HG02938 (cell line): ENCODE measurements at regions not wholly inside any gene's neighbourhood (a gene's known extent, or its start where the extent isn't known, plus 50 kb on each side); places are given as distances from the start of the nearest gene placed in this dataset.
"Not testable (repeated sequence)": the region's sequence is repeated elsewhere in the genome, so short reads cannot be mapped to it uniquely, and the experiment has no call there.

ENCODE experiments used
- ATAC-seq: cut with Tn5 transposase; IDR thresholded peaks from one replicate; pipeline ENCODE4 v1.9.1; 2021; ENCODE audit warnings: mild to moderate bottlenecking, moderate library complexity; ENCODE audit not compliant: unreplicated experiment

- no peak for ATAC-seq
Measured at GRCh38 chr15:66993874-66994696, 71.3 kb upstream of the SMAD3 start.

- ATAC-seq, result no peak
Measured at GRCh38 chr15:66994927-66995656, 70.3 kb upstream of the SMAD3 start.

- ATAC-seq, result no peak
Measured at GRCh38 chr15:66996094-66996493, 69.3 kb upstream of the SMAD3 start.

- ATAC-seq, result no peak
Measured at GRCh38 chr15:66997212-66997611, 68.2 kb upstream of the SMAD3 start.

- ATAC-seq, result not testable (repeated sequence)
Measured at GRCh38 chr15:66998234-66998633, 67.2 kb upstream of the SMAD3 start.

GRCh38 chr15:66999046-66999968 is 66.1 kb upstream of the SMAD3 start:
- ATAC-seq, result no peak

- ATAC-seq, result no peak
Measured at GRCh38 chr15:67000896-67001295, 64.5 kb upstream of the SMAD3 start.

GRCh38 chr15:67002368-67002767 is 63.0 kb upstream of the SMAD3 start:
- ATAC-seq, result no peak

- no peak for ATAC-seq
Measured at GRCh38 chr15:67003586-67003985, 61.8 kb upstream of the SMAD3 start.

- ATAC-seq, result no peak
Measured at GRCh38 chr15:67004142-67004541, 61.3 kb upstream of the SMAD3 start.

GRCh38 chr15:67005294-67005996 is 60.0 kb upstream of the SMAD3 start:
- ATAC-seq, result no peak

GRCh38 chr15:67006083-67007065 is 59.0 kb upstream of the SMAD3 start:
- ATAC-seq, result no peak

- ATAC-seq, result no peak
Measured at GRCh38 chr15:67009576-67010569, 55.5 kb upstream of the SMAD3 start.

GRCh38 chr15:67010898-67011616 is 54.3 kb upstream of the SMAD3 start:
- ATAC-seq, result no peak

- ATAC-seq, result no peak
Measured at GRCh38 chr15:67011617-67012005, 53.8 kb upstream of the SMAD3 start.

GRCh38 chr15:67013696-67014095 is 51.7 kb upstream of the SMAD3 start:
- ATAC-seq, result no peak
